IMR-90 (cell line): ENCODE measurements at regions not wholly inside any gene's neighbourhood (a gene's known extent, or its start where the extent isn't known, plus 50 kb on each side); places are given as distances from the start of the nearest gene placed in this dataset.

Source experiments
- BHLHE40 ChIP-seq: fragments of 150-350 bp; IDR thresholded peaks from 2 replicates; pipeline ENCODE4 v1.6.1; 2016; ENCODE audit warnings: mild to moderate bottlenecking, low read depth, low read length
- CEBPB ChIP-seq: IDR thresholded peaks from 2 replicates; pipeline ENCODE4 v1.6.1; 2012; ENCODE audit warnings: low read depth, low read length, improper control_type of control experiment
- CHD1 ChIP-seq: IDR thresholded peaks from 2 replicates; pipeline ENCODE4 v1.6.1; 2012; ENCODE audit warnings: low read depth, low read length, improper control_type of control experiment
- CTCF ChIP-seq: conservative IDR thresholded peaks from 2 replicates; pipeline ENCODE4 v1.5.1; 2012; ENCODE audit warnings: mild to moderate bottlenecking, low read depth, low read length, improper control_type of control experiment
- ELK1 ChIP-seq: fragments of 150-350 bp; IDR thresholded peaks from 2 replicates; pipeline ENCODE4 v1.6.1; 2016; ENCODE audit warnings: low read depth, mild to moderate bottlenecking, low read length, moderate library complexity, borderline replicate concordance
- FOS ChIP-seq: fragments of 150-350 bp; IDR thresholded peaks from 2 replicates; pipeline ENCODE4 v1.6.1; 2016; ENCODE audit warnings: low read depth, low read length
- MAZ ChIP-seq: IDR thresholded peaks from 2 replicates; pipeline ENCODE4 v1.6.1; 2012; ENCODE audit warnings: low read depth, mild to moderate bottlenecking, low read length, improper control_type of control experiment, moderate library complexity, borderline replicate concordance
- MXI1 ChIP-seq: IDR thresholded peaks from 2 replicates; pipeline ENCODE4 v1.6.1; 2012; ENCODE audit warnings: low read depth, mild to moderate bottlenecking, low read length, moderate library complexity, borderline replicate concordance
- POLR2A ChIP-seq: IDR thresholded peaks from 2 replicates; pipeline ENCODE4 v1.6.1; 2012; ENCODE audit warnings: mild to moderate bottlenecking, low read depth, low read length
- RAD21 ChIP-seq: IDR thresholded peaks from 2 replicates; pipeline ENCODE4 v1.6.1; 2012; ENCODE audit warnings: low read length, improper control_type of control experiment
- RCOR1 ChIP-seq: IDR thresholded peaks from 2 replicates; pipeline ENCODE4 v1.6.1; 2012; ENCODE audit warnings: mild to moderate bottlenecking, low read length, improper control_type of control experiment; ENCODE audit not compliant: insufficient replicate concordance
- RFX5 ChIP-seq: IDR thresholded peaks from 2 replicates; pipeline ENCODE4 v1.8.0; 2012; ENCODE audit warnings: low read depth, mild to moderate bottlenecking, low read length, moderate library complexity
- SMC3 ChIP-seq: fragments of 150-350 bp; IDR thresholded peaks from 2 replicates; pipeline ENCODE4 v1.6.1; 2016; ENCODE audit warnings: low read depth, mild to moderate bottlenecking, antibody characterized with exemption, low read length, moderate library complexity
- USF2 ChIP-seq: fragments of 150-350 bp; IDR thresholded peaks from 2 replicates; pipeline ENCODE4 v1.6.1; 2017; ENCODE audit warnings: mild to moderate bottlenecking, antibody characterized with exemption, low read length, low read depth

GRCh38 chr13:78875792-78876580, 217.0 kb upstream of the OBI1 start:
- no peak for TF ChIP-seq POLR2A
- no peak for TF ChIP-seq CTCF
- no peak for TF ChIP-seq CEBPB
- TF ChIP-seq ELK1 = no peak
- no peak for TF ChIP-seq RFX5
- TF ChIP-seq USF2 = no peak
- TF ChIP-seq MAZ = no peak
- no peak for TF ChIP-seq RCOR1
- no peak for TF ChIP-seq MXI1
- TF ChIP-seq RAD21 = no peak
- TF ChIP-seq CHD1 = no peak
- no peak for TF ChIP-seq FOS
- TF ChIP-seq BHLHE40 = no peak
- no peak for TF ChIP-seq SMC3
